ENCODE measurements at regions not wholly inside any gene's neighbourhood (a gene's known extent, or its start where the extent isn't known, plus 50 kb on each side); places are given as distances from the start of the nearest gene placed in this dataset.

DNA sequence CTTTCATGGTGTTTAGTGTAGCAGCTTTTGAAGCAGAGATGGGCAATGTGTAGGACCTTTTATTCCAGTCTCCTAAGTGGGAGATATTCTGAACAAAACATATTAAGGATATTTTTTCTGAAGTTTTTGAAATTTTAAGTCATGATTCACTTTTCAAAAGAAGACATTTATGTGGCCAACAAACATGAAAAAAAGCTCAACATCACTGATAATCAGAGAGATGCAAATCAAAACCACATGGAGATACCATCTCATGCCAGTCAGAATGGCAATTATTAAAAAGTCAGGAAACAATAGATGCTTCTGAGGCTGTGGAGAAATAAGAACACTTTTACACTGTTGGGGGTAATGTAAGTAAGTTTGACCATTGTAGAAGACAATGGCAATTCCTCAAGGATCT, 76.0 kb downstream of the FAT4 start:
- no peaks in the 10 kb centered on the region for H3K27me3 ChIP-seq
- ATAC-seq (ENCODE audit: low FRiP score in 2 of 2) (no peak), DNase-seq (no peak)
- H3K36me3 ChIP-seq: no peaks in the 10 kb centered on the region
- no peak overlapping the region for H3K4me3 ChIP-seq
- no peaks in the 10 kb centered on the region for H3K9me3 ChIP-seq
- H3K27ac ChIP-seq: peak overlapping the region; percentile 33 to 82 (median 54)
- peaks cover 0 to 38% (median 6%) of the 10 kb centered on the region in 4 donors for H3K4me1 ChIP-seq
- TF ChIP-seq EP300 (IDR thresholded peaks at IDR 0.05) (no peak), POLR2AphosphoS5 (IDR thresholded peaks at IDR 0.05) (no peak), POLR2A (IDR thresholded peaks at IDR 0.05) (no peak)
- TF ChIP-seq, protein P1, sequence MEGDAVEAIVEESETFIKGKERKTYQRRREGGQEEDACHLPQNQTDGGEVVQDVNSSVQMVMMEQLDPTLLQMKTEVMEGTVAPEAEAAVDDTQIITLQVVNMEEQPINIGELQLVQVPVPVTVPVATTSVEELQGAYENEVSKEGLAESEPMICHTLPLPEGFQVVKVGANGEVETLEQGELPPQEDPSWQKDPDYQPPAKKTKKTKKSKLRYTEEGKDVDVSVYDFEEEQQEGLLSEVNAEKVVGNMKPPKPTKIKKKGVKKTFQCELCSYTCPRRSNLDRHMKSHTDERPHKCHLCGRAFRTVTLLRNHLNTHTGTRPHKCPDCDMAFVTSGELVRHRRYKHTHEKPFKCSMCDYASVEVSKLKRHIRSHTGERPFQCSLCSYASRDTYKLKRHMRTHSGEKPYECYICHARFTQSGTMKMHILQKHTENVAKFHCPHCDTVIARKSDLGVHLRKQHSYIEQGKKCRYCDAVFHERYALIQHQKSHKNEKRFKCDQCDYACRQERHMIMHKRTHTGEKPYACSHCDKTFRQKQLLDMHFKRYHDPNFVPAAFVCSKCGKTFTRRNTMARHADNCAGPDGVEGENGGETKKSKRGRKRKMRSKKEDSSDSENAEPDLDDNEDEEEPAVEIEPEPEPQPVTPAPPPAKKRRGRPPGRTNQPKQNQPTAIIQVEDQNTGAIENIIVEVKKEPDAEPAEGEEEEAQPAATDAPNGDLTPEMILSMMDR (IDR thresholded peaks at IDR 0.05): no peak

DNA sequence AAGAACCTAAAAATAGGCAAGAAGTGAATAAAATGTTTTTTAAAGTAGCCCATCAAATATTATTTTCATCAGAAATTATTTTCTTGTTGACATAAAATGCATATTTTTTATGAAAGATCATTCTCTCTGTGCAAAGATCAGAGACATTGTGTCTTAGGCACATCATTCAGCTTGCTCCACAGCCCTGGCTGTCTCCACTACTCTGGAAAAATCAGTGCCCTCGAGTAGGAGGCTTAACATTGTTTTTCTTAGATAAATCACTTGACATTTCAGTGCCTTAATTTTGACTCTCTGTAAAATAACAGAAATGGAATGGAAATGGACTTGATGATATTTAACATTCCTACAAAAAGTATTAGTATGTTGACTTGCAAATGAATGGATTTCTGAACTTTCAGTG, 77.9 kb downstream of the FAT4 start:
- DNase-seq: no peak
- no peak for ATAC-seq (ENCODE audit: low FRiP score in 2 of 2)
- TF ChIP-seq POLR2A (IDR thresholded peaks at IDR 0.05): no peak
- TF ChIP-seq, protein P1 (IDR thresholded peaks at IDR 0.05): no peak
- H3K36me3 ChIP-seq: no peaks in the 10 kb centered on the region
- no peak overlapping the region for H3K4me3 ChIP-seq
- no peaks in the 10 kb centered on the region for H3K27me3 ChIP-seq
- peaks cover 0 to 38% (median 9%) of the 10 kb centered on the region in 4 donors for H3K4me1 ChIP-seq
- WGBS, 2 donors: 27 to 33% methylated on average over 1 of the region's 1 CpG
- H3K9me3 ChIP-seq: no peaks in the 10 kb centered on the region
- H3K27ac ChIP-seq: peak overlapping the region in 1 of 4 donors; percentile 65

DNA sequence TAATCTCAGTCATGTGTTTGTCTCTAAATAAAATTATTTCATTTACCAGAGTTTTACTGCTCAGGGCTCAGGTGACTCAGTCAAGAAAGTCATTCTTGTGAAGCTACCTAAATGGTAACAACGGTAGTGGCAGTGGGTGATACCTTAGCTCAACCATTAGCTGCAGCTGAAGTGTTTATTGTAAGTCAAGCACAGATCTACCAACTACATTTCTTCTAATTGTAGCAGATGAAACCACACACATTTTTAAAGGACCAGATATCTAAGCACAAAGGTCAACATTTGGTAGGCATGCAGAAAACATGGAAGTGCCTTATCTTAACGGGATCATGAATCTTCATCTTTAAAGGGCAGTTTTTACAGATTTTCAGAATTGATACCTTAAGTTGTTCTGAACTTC, 79.1 kb downstream of the FAT4 start:
- Histone ChIP-seq H3K27ac (peak overlapping the region in 1 of 4 donors; percentile 37), H3K4me1 (peaks cover 0 to 28% (median 12%) of the 10 kb centered on the region in 4 donors), H3K9me3 (no peaks in the 10 kb centered on the region), H3K4me3 (no peak overlapping the region), H3K36me3 (no peaks in the 10 kb centered on the region), H3K27me3 (no peaks in the 10 kb centered on the region)
- DNase-seq (no peak), ATAC-seq (ENCODE audit: low FRiP score in 2 of 2) (no peak)
- TF ChIP-seq POLR2A (IDR thresholded peaks at IDR 0.05) (no peak), EP300 (IDR thresholded peaks at IDR 0.05) (no peak), POLR2AphosphoS5 (IDR thresholded peaks at IDR 0.05) (no peak)
- TF ChIP-seq, protein P1 (IDR thresholded peaks at IDR 0.05): no peak
- WGBS, 2 donors: 58 to 68% methylated on average over 2 of the region's 2 CpGs

DNA sequence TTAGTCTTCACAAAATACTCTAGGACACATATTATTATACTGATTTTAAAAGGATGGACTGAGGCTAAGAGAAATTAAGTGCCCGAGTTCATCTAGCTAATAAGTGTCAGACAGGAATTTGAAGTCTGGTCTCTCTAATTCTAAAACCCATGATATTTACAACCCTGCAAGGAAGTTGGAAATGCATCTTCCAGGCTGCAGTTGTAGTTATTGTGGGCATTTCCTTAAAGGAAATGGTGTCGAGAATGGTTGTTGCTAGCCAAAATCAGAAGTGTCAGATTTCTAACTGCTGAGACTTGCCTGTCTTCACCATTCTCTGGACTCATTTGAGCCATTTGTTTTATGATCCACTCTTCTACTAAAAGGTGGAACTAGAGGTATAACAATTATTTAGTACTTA, 82.5 kb downstream of the FAT4 start:
- Histone ChIP-seq H3K4me3 (no peak overlapping the region), H3K4me1 (peaks cover 0 to 13% (median 8%) of the 10 kb centered on the region in 4 donors), H3K27me3 (no peaks in the 10 kb centered on the region), H3K9me3 (no peaks in the 10 kb centered on the region), H3K27ac (peak overlapping the region in 1 of 4 donors; percentile 55), H3K36me3 (no peaks in the 10 kb centered on the region)
- no peak for DNase-seq
- WGBS, 2 donors: 23 to 34% methylated on average over 2 of the region's 2 CpGs
- ATAC-seq (ENCODE audit: low FRiP score in 2 of 2): no peak
- TF ChIP-seq EP300 (IDR thresholded peaks at IDR 0.05) (no peak), POLR2AphosphoS5 (IDR thresholded peaks at IDR 0.05) (no peak), POLR2A (IDR thresholded peaks at IDR 0.05) (no peak)
- TF ChIP-seq, protein P1 (IDR thresholded peaks at IDR 0.05): no peak

DNA sequence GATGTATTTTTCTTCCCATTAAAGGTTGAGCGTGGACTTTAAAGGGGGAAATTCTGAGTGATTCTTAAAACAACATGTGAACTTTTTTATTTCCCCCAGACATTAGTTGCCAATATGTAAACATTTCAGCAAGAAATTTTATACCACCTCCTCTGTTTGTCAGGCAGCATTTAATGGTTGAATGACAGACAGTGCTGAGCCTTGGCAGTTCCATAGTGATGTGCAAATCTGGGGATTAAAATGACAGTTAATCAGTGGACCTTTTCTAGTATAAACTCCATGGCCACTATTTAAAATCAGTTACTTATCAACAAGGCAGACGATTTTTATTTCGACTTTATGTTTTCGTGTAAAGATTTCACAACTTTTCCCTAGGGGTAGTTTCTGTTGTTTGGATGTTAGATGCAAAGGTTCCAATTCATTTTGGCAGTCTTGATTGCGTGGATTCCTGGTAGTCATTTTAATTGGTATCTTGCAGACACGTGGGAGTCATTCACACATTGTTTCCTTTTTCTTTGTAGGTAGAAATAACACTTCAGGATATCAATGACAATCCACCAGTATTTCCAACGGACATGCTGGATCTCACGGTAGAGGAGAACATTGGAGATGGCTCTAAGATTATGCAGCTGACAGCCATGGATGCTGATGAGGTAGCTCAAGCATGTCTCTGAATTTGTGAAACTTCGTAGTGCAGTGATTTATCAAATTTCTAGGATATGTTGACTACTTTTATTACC, 83.7 kb downstream of the FAT4 start:
- no peaks in the 10 kb centered on the region for H3K36me3 ChIP-seq
- DNase-seq: no peak
- peaks cover 0 to 12% (median 5%) of the 10 kb centered on the region in 4 donors for H3K4me1 ChIP-seq
- H3K27me3 ChIP-seq: no peaks in the 10 kb centered on the region
- H3K27ac ChIP-seq: peak overlapping the region in 1 of 4 donors; percentile 13
- 62 to 65% methylated on average over 9 of the region's 9 CpGs for WGBS, 2 donors
- no peak overlapping the region for H3K4me3 ChIP-seq
- ATAC-seq (ENCODE audit: low FRiP score in 2 of 2): no peak
- H3K9me3 ChIP-seq: no peaks in the 10 kb centered on the region
- no peak for TF ChIP-seq POLR2AphosphoS5 (IDR thresholded peaks at IDR 0.05)
- TF ChIP-seq POLR2A (IDR thresholded peaks at IDR 0.05): no peak
- no peak for TF ChIP-seq EP300 (IDR thresholded peaks at IDR 0.05)
